PC-9 (cell line): ENCODE measurements at regions not wholly inside any gene's neighbourhood (a gene's known extent, or its start where the extent isn't known, plus 50 kb on each side); places are given as distances from the start of the nearest gene placed in this dataset.

ENCODE experiments used
- BruUV-seq: library from RNA; stranded (reverse); fragments of 400-500 nt; replicated peaks from 2 replicates; lab custom pipeline; 2021; lab: Mats Ljungman, UMichigan
- CTCF ChIA-PET: fragments of 300-600 bp; sonication (Branson Sonifier 250); formaldehyde crosslinking; loops from one replicate; lab custom pipeline; 2022; ENCODE audit warnings: antibody characterized with exemption; lab: Charles Lee
- POLR2A ChIA-PET: fragments of 300-600 bp; sonication (Branson Sonifier 250); formaldehyde crosslinking; loops from one replicate; lab custom pipeline; 2022; ENCODE audit warnings: antibody characterized with exemption; ENCODE audit not compliant: unreplicated experiment; lab: Charles Lee
- DNase-seq, 2 experiments: peaks; one replicate each; pipeline versions ENCODE4 v3.0.0 to v3.0.0-alpha.2; 2015 to 2022; ENCODE audit warnings: mixed read lengths in 1 of 2
- H2AFZ ChIP-seq: fragments of 200-600 bp; sonication (generic); 2 replicates; pipeline ENCODE4 v1.8.1; 2017; ENCODE audit warnings: antibody characterized with exemption
- H3F3A ChIP-seq: fragments of 200-600 bp; sonication (generic); 2 replicates; pipeline ENCODE4 v1.8.1; 2017; ENCODE audit warnings: antibody characterized with exemption, mild to moderate bottlenecking, low read depth; ENCODE audit not compliant: insufficient read depth
- H3K27ac ChIP-seq: fragments of 200-600 bp; sonication (generic); 2 replicates; pipeline ENCODE4 v1.6.1; 2016; ENCODE audit warnings: mixed run types
- H3K27me3 ChIP-seq: fragments of 200-600 bp; sonication (generic); 2 replicates; pipeline ENCODE4 v1.6.1; 2016; ENCODE audit warnings: low read depth, mixed run types; ENCODE audit not compliant: insufficient read depth
- H3K36me3 ChIP-seq: fragments of 200-600 bp; sonication (generic); 2 replicates; pipeline ENCODE4 v1.6.1; 2016; ENCODE audit warnings: low read depth, mixed run types
- H3K4me1 ChIP-seq: fragments of 200-600 bp; sonication (generic); replicated peaks from 2 replicates; pipeline ENCODE4 v1.6.1; 2016; ENCODE audit warnings: mixed run types; ENCODE audit not compliant: insufficient read depth
- H3K4me2 ChIP-seq: fragments of 200-600 bp; sonication (generic); 2 replicates; pipeline ENCODE4 v1.6.1; 2017; ENCODE audit warnings: mixed run types
- H3K4me3 ChIP-seq: fragments of 200-600 bp; sonication (generic); 2 replicates; pipeline ENCODE4 v1.6.1; 2016; ENCODE audit warnings: mixed run types
- H3K79me2 ChIP-seq: fragments of 200-600 bp; sonication (generic); 2 replicates; pipeline ENCODE4 v1.6.1; 2017; ENCODE audit warnings: low read depth, mixed run types
- H3K9me2 ChIP-seq: fragments of 200-600 bp; sonication (generic); 2 replicates; pipeline ENCODE4 v1.8.1; 2017; ENCODE audit warnings: mild to moderate bottlenecking; ENCODE audit not compliant: insufficient read depth
- H3K9me3 ChIP-seq: fragments of 200-600 bp; sonication (generic); 2 replicates; pipeline ENCODE4 v1.8.1; 2016; ENCODE audit warnings: low read depth; ENCODE audit not compliant: insufficient read depth
- H4K20me1 ChIP-seq: fragments of 200-600 bp; sonication (generic); 2 replicates; pipeline ENCODE4 v1.8.1; 2017; ENCODE audit not compliant: insufficient read depth
- CTCF ChIP-seq: fragments of 200-600 bp; sonication (generic); conservative IDR thresholded peaks from 2 replicates; pipeline ENCODE4 v1.6.1; 2017; ENCODE audit warnings: mixed run types, antibody characterized with exemption, mild to moderate bottlenecking, moderate library complexity
- EZH2 ChIP-seq: fragments of 200-600 bp; sonication (generic); IDR thresholded peaks from 2 replicates; pipeline ENCODE4 v1.8.0; 2017; ENCODE audit warnings: antibody characterized with exemption, low read depth
- intact Hi-C: fragments of 100-400 bp; cut with micrococcal nuclease; formaldehyde crosslinking; loops from one replicate; pipeline ENCODE4 v1.10.0; 2022; ENCODE audit not compliant: unreplicated experiment

- peak in 1 of 2 experiments; percentile 23 for DNase-seq
- intact Hi-C loops = loop anchor here (10.0 kb wide), 1 partner anchor 123 kb away; no protein-coding TSS in a partner anchor
- CTCF ChIA-PET = no interaction called here
- Histone ChIP-seq H3K79me2 (no peaks in the 10 kb centered on the region), H3K27ac (peak overlapping the region; percentile 94), H3K4me2 (peak overlapping the region; percentile 77), H3K27me3 (no peaks in the 10 kb centered on the region), H3K9me2 (no peaks in the 10 kb centered on the region), H3K4me3 (no peak overlapping the region), H3K9me3 (no peaks in the 10 kb centered on the region), H4K20me1 (no peaks in the 10 kb centered on the region), H3K4me1 (peaks cover 55% of the 10 kb centered on the region), H3F3A (peaks cover 39% of the 10 kb centered on the region), H2AFZ (no peak overlapping the region), H3K36me3 (no peaks in the 10 kb centered on the region)
- POLR2A ChIA-PET = interaction anchor here (0.6 kb wide), 1 partner anchor 1117 kb away, joined by 3 read pairs; no protein-coding TSS in a partner anchor
- BruUV-seq = no TSS peak
- TF ChIP-seq CTCF = no peak
- TF ChIP-seq EZH2 = no peak
These were observed 92.6 kb upstream of the LGALSL start for GRCh38 chr2:64361151-64361938.

- peak; percentile 93 to 99 for DNase-seq
- Histone ChIP-seq H3K9me3 (no peaks in the 10 kb centered on the region), H3K4me3 (no peak overlapping the region), H4K20me1 (no peaks in the 10 kb centered on the region), H3K4me1 (peaks cover 55% of the 10 kb centered on the region), H3K27ac (peak overlapping the region; percentile 94), H3K4me2 (peak overlapping the region; percentile 77), H3K27me3 (no peaks in the 10 kb centered on the region), H3F3A (peaks cover 39% of the 10 kb centered on the region), H3K36me3 (no peaks in the 10 kb centered on the region), H3K79me2 (no peaks in the 10 kb centered on the region), H3K9me2 (no peaks in the 10 kb centered on the region), H2AFZ (no peak overlapping the region)
- ChIA-PET CTCF (interaction anchor here (0.6 to 1.2 kb wide), 7 partner anchors 9 to 497 kb away, joined by 3 to 5 read pairs (median 3); partner anchors contain the start of gene AFTPH), POLR2A (interaction anchor here (0.5 to 1.2 kb wide), 6 partner anchors 11 to 159 kb away, joined by 3 to 11 read pairs (median 6); partner anchors contain the start of gene LGALSL)
- TF ChIP-seq CTCF (no peak), EZH2 (no peak)
- no TSS peak for BruUV-seq
- intact Hi-C loops = loop anchor here (2.0 to 10.0 kb wide), 3 partner anchors 32 to 122 kb away; no protein-coding TSS in a partner anchor
These were observed 91.4 kb upstream of the LGALSL start for GRCh38 chr2:64362562-64363026.

DNA sequence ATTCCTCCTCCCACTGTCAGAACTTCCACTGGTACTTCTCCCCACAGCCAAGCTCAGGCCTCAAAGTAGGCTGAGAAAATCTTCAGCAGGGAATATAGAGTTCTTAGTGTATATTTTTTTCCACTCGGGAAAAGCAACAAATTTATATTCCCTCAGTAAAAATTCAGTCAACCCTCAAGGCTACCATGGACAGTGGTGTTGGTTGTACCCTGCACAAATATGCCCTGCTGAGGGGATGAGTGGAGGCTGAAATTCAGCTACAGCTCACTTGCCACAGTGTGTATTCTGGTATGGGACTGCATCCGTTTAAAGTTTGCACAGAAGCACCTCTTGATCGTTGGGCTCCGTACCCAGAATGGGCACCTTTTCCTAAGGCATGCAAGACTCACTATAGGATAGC lies 90.8 kb upstream of the LGALSL start:
- no peaks in the 10 kb centered on the region for H3K9me3 ChIP-seq
- H3K79me2 ChIP-seq = no peaks in the 10 kb centered on the region
- peaks cover 39% of the 10 kb centered on the region for H3F3A ChIP-seq
- peaks cover 55% of the 10 kb centered on the region for H3K4me1 ChIP-seq
- no peaks in the 10 kb centered on the region for H3K9me2 ChIP-seq
- POLR2A ChIA-PET = interaction anchor here (0.5 to 1.2 kb wide), 6 partner anchors 14 to 522 kb away, joined by 3 to 11 read pairs (median 4); partner anchors contain the start of genes LGALSL and UGP2
- no peaks in the 10 kb centered on the region for H3K36me3 ChIP-seq
- H3K4me2 ChIP-seq = peak overlapping the region; percentile 47
- DNase-seq = no peak
- no peaks in the 10 kb centered on the region for H4K20me1 ChIP-seq
- CTCF ChIA-PET = interaction anchor here (0.6 to 1.2 kb wide), 5 partner anchors 32 to 497 kb away, joined by 3 to 5 read pairs (median 3); partner anchors contain the start of gene AFTPH
- H3K27ac ChIP-seq = peak overlapping the region; percentile 94
- no peaks in the 10 kb centered on the region for H3K27me3 ChIP-seq
- no peak overlapping the region for H3K4me3 ChIP-seq
- TSS peak; percentile 52 for BruUV-seq
- no peak for TF ChIP-seq CTCF
- TF ChIP-seq EZH2 = no peak
- intact Hi-C loops = loop anchor here (2.0 to 10.0 kb wide), 3 partner anchors 32 to 122 kb away; no protein-coding TSS in a partner anchor
- H2AFZ ChIP-seq = no peak overlapping the region
